GM23338 (cell line): ENCODE measurements at regions not wholly inside any gene's neighbourhood (a gene's known extent, or its start where the extent isn't known, plus 50 kb on each side); places are given as distances from the start of the nearest gene placed in this dataset.

Experiments
- ATAC-seq: fragments of 200-7000 bp; cut with Tn5 transposase; 3 replicates; pipeline ENCODE4 v1.9.1; 2020
- DNase-seq: peaks from one replicate; pipeline ENCODE4 v3.0.0-alpha.2; 2015; ENCODE audit warnings: low spot score
- H2AFZ ChIP-seq: fragments of 200-600 bp; sonication (generic); 2 replicates; pipeline ENCODE4 v1.8.0; 2016; ENCODE audit warnings: antibody characterized with exemption, mild to moderate bottlenecking, moderate library complexity
- H3F3A ChIP-seq: fragments of 200-600 bp; sonication (generic); replicated peaks from 2 replicates; pipeline ENCODE4 v1.8.0; 2017; ENCODE audit warnings: antibody characterized with exemption, mixed run types, low read depth
- H3K27ac ChIP-seq: fragments of 200-600 bp; sonication (generic); 2 replicates; pipeline ENCODE4 v1.6.1; 2016; ENCODE audit warnings: low read depth
- H3K27me3 ChIP-seq: fragments of 200-600 bp; sonication (generic); 2 replicates; pipeline ENCODE4 v1.8.0; 2016; ENCODE audit warnings: mild to moderate bottlenecking, mixed run types, moderate library complexity; ENCODE audit not compliant: insufficient read depth
- H3K36me3 ChIP-seq: fragments of 200-600 bp; sonication (generic); 2 replicates; pipeline ENCODE4 v1.8.0; 2016; ENCODE audit warnings: mild to moderate bottlenecking; ENCODE audit not compliant: insufficient read depth
- H3K4me1 ChIP-seq: fragments of 200-600 bp; sonication (generic); 2 replicates; pipeline ENCODE4 v1.8.0; 2016; ENCODE audit warnings: mild to moderate bottlenecking, moderate library complexity; ENCODE audit not compliant: insufficient read depth
- H3K4me2 ChIP-seq: fragments of 200-600 bp; sonication (generic); 2 replicates; pipeline ENCODE4 v1.7.1; 2017; ENCODE audit warnings: mixed run types
- H3K4me3 ChIP-seq: fragments of 200-600 bp; sonication (generic); 2 replicates; pipeline ENCODE4 v1.6.1; 2016; ENCODE audit warnings: mixed run types
- H3K79me2 ChIP-seq: fragments of 200-600 bp; sonication (generic); replicated peaks from 2 replicates; pipeline ENCODE4 v1.8.0; 2017; ENCODE audit warnings: mild to moderate bottlenecking; ENCODE audit not compliant: insufficient read depth
- H3K9me2 ChIP-seq: fragments of 200-600 bp; sonication (generic); 2 replicates; pipeline ENCODE4 v1.8.0; 2017; ENCODE audit not compliant: insufficient read depth
- H4K20me1 ChIP-seq: fragments of 200-600 bp; sonication (generic); replicated peaks from 2 replicates; pipeline ENCODE4 v1.8.0; 2017; ENCODE audit warnings: mild to moderate bottlenecking; ENCODE audit not compliant: insufficient read depth
- H3K27ac Mint-ChIP-seq: 2 replicates; pipeline ENCODE4 v1.8.0; 2020; ENCODE audit warnings: inconsistent platforms, mild to moderate bottlenecking, moderate library complexity, mixed read lengths
- H3K27me3 Mint-ChIP-seq: 3 replicates; pipeline ENCODE4 v1.8.0; 2022; ENCODE audit warnings: low read depth, mild to moderate bottlenecking, moderate library complexity, mixed read lengths, inconsistent platforms; ENCODE audit not compliant: insufficient read depth, poor library complexity
- H3K36me3 Mint-ChIP-seq: 3 replicates; pipeline ENCODE4 v1.8.0; 2021; ENCODE audit warnings: low read depth, mild to moderate bottlenecking, inconsistent platforms, moderate library complexity, mixed read lengths
- H3K4me1 Mint-ChIP-seq: 3 replicates; pipeline ENCODE4 v1.8.0; 2020; ENCODE audit warnings: mild to moderate bottlenecking, inconsistent platforms, mixed read lengths
- H3K4me3 Mint-ChIP-seq: 3 replicates; pipeline ENCODE4 v1.8.0; 2021; ENCODE audit warnings: moderate library complexity, mild to moderate bottlenecking, inconsistent platforms, mixed read lengths
- H3K9me3 Mint-ChIP-seq: 3 replicates; pipeline ENCODE4 v1.8.0; 2020; ENCODE audit warnings: moderate library complexity, mild to moderate bottlenecking, inconsistent platforms, mixed read lengths
- EZH2 ChIP-seq: fragments of 200-600 bp; sonication (generic); IDR thresholded peaks from one replicate; pipeline ENCODE4 v1.8.0; 2017; ENCODE audit warnings: antibody characterized with exemption, mild to moderate bottlenecking, low read depth; ENCODE audit not compliant: unreplicated experiment
- POLR2AphosphoS5 ChIP-seq: IDR thresholded peaks from 2 replicates; pipeline ENCODE4 v1.6.1; 2016; ENCODE audit warnings: antibody characterized with exemption, low read depth
- ZNF114 ChIP-seq: fragments of 250-450 bp; sonication (Bioruptor Pico); IDR thresholded peaks from 2 replicates; pipeline ENCODE4 v1.5.0; 2020; ENCODE audit warnings: mild to moderate bottlenecking, moderate library complexity
- TF ChIP-seq, protein P1 (sequence below): IDR thresholded peaks from one replicate; pipeline ENCODE4 v1.6.1; 2018; ENCODE audit warnings: antibody characterized with exemption; ENCODE audit not compliant: unreplicated experiment
- TF ChIP-seq, protein P2 (sequence below): IDR thresholded peaks from 2 replicates; pipeline ENCODE4 v1.6.1; 2016; ENCODE audit warnings: antibody characterized with exemption

DNA sequence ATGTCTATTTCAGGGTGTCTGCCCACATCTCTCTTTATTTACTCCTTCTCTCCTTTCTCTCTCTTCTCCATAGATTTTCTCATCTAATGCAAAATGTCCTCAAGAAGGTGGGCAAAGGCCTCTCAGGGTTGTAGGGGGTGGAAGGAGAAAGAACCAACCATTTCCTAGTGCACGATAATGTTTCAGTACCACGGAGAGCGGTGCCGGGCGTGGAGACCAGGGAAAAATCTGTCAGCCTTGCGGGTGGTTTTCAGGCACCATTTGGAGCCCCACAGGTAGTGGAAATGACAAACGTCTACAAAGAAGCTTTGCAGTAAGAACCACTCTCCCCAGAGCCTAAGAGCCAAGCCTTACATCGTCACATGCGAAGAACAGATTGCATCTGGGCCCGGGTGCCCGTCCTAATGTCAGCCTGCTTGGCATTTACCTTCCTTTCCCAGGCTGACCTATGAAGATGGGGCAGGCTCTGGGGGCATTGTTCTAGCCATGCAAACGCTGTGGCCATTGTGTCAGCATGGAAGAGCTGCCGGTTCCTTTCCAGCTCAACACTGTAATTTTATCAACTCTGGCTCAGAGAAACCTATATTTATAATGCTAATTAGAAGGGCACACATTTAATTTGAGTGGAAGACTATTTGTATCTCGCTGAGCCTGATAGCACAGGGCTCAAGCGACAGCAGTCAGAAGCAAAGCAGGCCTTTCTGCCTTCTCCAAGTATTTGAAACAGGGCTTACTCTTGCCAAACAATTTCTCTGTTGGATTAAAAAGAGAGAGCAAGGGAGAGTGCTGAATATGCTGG, 430.1 kb upstream of the WWC1 start:
- no peaks in the 10 kb centered on the region for H3K4me1 ChIP-seq
- ATAC-seq = peak; percentile 71
- DNase-seq = peak; percentile 67
- H3K4me2 ChIP-seq = no peak overlapping the region
- H2AFZ ChIP-seq = no peak overlapping the region
- Mint-ChIP-seq H3K4me1 (no peaks in the 10 kb centered on the region), H3K27ac (no peak overlapping the region), H3K36me3 (peaks cover 11% of the 10 kb centered on the region), H3K4me3 (no peak overlapping the region), H3K27me3 (no peaks in the 10 kb centered on the region), H3K9me3 (peaks cover 12% of the 10 kb centered on the region)
- H4K20me1 ChIP-seq = no peaks in the 10 kb centered on the region
- H3K27ac ChIP-seq = no peak overlapping the region
- TF ChIP-seq ZNF114 (CRISPR knock-in tag) (no peak), EZH2 (no peak), POLR2AphosphoS5 (no peak)
- TF ChIP-seq, protein P1, sequence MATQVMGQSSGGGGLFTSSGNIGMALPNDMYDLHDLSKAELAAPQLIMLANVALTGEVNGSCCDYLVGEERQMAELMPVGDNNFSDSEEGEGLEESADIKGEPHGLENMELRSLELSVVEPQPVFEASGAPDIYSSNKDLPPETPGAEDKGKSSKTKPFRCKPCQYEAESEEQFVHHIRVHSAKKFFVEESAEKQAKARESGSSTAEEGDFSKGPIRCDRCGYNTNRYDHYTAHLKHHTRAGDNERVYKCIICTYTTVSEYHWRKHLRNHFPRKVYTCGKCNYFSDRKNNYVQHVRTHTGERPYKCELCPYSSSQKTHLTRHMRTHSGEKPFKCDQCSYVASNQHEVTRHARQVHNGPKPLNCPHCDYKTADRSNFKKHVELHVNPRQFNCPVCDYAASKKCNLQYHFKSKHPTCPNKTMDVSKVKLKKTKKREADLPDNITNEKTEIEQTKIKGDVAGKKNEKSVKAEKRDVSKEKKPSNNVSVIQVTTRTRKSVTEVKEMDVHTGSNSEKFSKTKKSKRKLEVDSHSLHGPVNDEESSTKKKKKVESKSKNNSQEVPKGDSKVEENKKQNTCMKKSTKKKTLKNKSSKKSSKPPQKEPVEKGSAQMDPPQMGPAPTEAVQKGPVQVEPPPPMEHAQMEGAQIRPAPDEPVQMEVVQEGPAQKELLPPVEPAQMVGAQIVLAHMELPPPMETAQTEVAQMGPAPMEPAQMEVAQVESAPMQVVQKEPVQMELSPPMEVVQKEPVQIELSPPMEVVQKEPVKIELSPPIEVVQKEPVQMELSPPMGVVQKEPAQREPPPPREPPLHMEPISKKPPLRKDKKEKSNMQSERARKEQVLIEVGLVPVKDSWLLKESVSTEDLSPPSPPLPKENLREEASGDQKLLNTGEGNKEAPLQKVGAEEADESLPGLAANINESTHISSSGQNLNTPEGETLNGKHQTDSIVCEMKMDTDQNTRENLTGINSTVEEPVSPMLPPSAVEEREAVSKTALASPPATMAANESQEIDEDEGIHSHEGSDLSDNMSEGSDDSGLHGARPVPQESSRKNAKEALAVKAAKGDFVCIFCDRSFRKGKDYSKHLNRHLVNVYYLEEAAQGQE = peak; percentile 85
- no peaks in the 10 kb centered on the region for H3F3A ChIP-seq
- no peaks in the 10 kb centered on the region for H3K36me3 ChIP-seq
- H3K79me2 ChIP-seq = no peaks in the 10 kb centered on the region
- no peaks in the 10 kb centered on the region for H3K9me2 ChIP-seq
- H3K27me3 ChIP-seq = no peaks in the 10 kb centered on the region
- H3K4me3 ChIP-seq = no peak overlapping the region

DNA sequence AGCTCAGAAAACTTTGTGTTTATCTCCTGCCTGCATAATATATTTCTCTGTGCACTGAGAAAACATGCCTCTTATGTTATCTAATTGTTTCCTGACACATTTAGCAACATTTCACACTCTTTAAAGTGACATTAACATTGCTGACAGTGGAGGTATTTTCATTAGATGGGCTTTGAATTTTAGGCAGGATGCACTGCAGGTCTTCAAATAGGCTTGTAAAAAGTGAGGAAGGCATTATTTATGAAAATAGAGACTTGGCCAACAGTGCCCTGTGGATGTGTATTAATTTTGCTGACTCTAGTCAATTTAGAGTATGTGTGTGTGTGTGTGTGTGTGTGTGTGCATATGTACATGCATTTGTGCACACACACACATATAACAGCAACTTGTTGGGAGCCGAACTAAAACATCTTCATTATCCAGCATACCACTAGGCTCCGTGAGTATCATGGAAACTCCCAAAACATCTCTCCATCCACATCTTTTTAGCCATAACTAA, 429.5 kb upstream of the WWC1 start:
- no peak for DNase-seq
- peaks cover 12% of the 10 kb centered on the region for H3K9me3 Mint-ChIP-seq
- Histone ChIP-seq H3K4me3 (no peak overlapping the region), H3K27me3 (no peaks in the 10 kb centered on the region), H3K36me3 (no peaks in the 10 kb centered on the region), H4K20me1 (no peaks in the 10 kb centered on the region), H3K9me2 (no peaks in the 10 kb centered on the region), H2AFZ (no peak overlapping the region), H3K4me2 (no peak overlapping the region), H3K4me1 (no peaks in the 10 kb centered on the region), H3K79me2 (no peaks in the 10 kb centered on the region), H3F3A (no peaks in the 10 kb centered on the region), H3K27ac (no peak overlapping the region)
- H3K36me3 Mint-ChIP-seq = peaks cover 11% of the 10 kb centered on the region
- TF ChIP-seq, protein P2, sequence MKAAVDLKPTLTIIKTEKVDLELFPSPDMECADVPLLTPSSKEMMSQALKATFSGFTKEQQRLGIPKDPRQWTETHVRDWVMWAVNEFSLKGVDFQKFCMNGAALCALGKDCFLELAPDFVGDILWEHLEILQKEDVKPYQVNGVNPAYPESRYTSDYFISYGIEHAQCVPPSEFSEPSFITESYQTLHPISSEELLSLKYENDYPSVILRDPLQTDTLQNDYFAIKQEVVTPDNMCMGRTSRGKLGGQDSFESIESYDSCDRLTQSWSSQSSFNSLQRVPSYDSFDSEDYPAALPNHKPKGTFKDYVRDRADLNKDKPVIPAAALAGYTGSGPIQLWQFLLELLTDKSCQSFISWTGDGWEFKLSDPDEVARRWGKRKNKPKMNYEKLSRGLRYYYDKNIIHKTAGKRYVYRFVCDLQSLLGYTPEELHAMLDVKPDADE = no peak
- H3K4me1 Mint-ChIP-seq = no peaks in the 10 kb centered on the region
- no peak overlapping the region for H3K4me3 Mint-ChIP-seq
- ATAC-seq = no peak
- H3K27ac Mint-ChIP-seq = no peak overlapping the region
- no peaks in the 10 kb centered on the region for H3K27me3 Mint-ChIP-seq
